ENCODE measurements at regions not wholly inside any gene's neighbourhood (a gene's known extent, or its start where the extent isn't known, plus 50 kb on each side); places are given as distances from the start of the nearest gene placed in this dataset.

DNA sequence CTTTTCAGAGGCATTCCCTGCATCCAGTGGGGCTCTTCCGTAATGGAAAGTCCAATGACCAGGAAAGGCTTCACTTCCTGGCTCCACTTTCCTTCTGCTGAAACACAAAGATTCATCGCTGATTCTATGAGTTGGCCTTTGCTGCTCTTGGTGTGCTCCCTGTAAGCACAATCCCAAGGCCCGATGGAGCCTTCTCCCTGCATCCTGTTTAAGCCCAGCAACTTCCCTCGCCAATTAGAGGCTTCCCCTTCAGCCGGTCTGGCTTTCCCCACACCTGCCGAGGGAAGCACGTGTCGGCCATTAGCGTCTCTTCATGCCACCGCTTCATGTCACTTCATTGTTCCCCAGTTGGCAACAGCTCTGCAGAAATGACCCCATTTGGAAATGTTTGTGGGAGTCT, 693.9 kb downstream of the MED13L start:
- TF ChIP-seq, protein P1, sequence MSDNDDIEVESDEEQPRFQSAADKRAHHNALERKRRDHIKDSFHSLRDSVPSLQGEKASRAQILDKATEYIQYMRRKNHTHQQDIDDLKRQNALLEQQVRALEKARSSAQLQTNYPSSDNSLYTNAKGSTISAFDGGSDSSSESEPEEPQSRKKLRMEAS (IDR thresholded peaks at IDR 0.05; ENCODE audit: low read depth, low read length) = no peak
- TF ChIP-seq, protein P2, sequence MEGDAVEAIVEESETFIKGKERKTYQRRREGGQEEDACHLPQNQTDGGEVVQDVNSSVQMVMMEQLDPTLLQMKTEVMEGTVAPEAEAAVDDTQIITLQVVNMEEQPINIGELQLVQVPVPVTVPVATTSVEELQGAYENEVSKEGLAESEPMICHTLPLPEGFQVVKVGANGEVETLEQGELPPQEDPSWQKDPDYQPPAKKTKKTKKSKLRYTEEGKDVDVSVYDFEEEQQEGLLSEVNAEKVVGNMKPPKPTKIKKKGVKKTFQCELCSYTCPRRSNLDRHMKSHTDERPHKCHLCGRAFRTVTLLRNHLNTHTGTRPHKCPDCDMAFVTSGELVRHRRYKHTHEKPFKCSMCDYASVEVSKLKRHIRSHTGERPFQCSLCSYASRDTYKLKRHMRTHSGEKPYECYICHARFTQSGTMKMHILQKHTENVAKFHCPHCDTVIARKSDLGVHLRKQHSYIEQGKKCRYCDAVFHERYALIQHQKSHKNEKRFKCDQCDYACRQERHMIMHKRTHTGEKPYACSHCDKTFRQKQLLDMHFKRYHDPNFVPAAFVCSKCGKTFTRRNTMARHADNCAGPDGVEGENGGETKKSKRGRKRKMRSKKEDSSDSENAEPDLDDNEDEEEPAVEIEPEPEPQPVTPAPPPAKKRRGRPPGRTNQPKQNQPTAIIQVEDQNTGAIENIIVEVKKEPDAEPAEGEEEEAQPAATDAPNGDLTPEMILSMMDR (IDR thresholded peaks at IDR 0.05; ENCODE audit: low read depth, low read length) = no peak
- TF ChIP-seq POLR2A (IDR thresholded peaks at IDR 0.05; ENCODE audit: extremely low read depth, insufficient read length) (no peak), MYC (IDR thresholded peaks at IDR 0.05; ENCODE audit: low read depth, low read length) (no peak)
